ENCODE measurements at regions not wholly inside any gene's neighbourhood (a gene's known extent, or its start where the extent isn't known, plus 50 kb on each side); places are given as distances from the start of the nearest gene placed in this dataset.
A peak's percentile ranks its signal among the peaks of the same experiment; 100 is the strongest.

DNA sequence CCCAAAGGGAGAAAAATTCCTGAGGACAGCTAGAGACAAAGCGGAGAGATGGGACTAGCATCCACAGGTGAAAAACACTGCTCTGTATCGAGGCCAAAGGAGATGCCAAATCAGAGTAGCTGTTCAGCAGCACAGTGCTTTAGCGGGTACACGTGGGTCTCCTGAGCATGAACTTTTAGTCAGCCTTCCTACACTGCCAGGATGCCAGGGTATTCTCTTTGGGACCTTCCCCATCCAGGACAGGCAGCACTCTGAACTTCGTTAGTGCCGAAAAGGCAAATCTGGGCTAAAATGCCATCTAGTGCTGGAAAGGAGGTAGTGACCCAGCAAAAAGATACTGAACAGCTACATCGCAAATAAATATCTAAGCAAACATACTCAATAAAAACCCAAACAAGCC is 64.9 kb downstream of the C6orf58 start:
- peak; percentile 6 for DNase-seq
